H1 (cell line): ENCODE measurements at regions not wholly inside any gene's neighbourhood (a gene's known extent, or its start where the extent isn't known, plus 50 kb on each side); places are given as distances from the start of the nearest gene placed in this dataset.

Source experiments
- CTCF ChIA-PET: fragments of 300-600 bp; sonication (Branson Sonifier 250); formaldehyde crosslinking; loops from one replicate; lab custom pipeline; 2021; ENCODE audit not compliant: partially characterized antibody; lab: Charles Lee
- POLR2A ChIA-PET: fragments of 300-600 bp; sonication (Branson Sonifier 250); formaldehyde crosslinking; loops from one replicate; lab custom pipeline; 2021; ENCODE audit warnings: inconsistent platforms; ENCODE audit not compliant: partially characterized antibody; lab: Charles Lee
- DNase-seq, 2 experiments: peaks; one replicate each; pipeline versions ENCODE4 v3.0.0 to v3.0.0-alpha.2; 2010 to 2022; ENCODE audit warnings: low spot score in 2 of 2, low read depth in 1 of 2, mixed read lengths in 1 of 2
- FAIRE-seq: peaks from 2 replicates; lab custom pipeline; 2011; peaks lifted over from hg19 to GRCh38; lab: Jason Lieb, UNC
- H2AFZ ChIP-seq: 2 replicates; pipeline ENCODE4 v1.8.1; 2012; ENCODE audit warnings: low read length, inconsistent platforms
- H2AK5ac ChIP-seq: 2 replicates; pipeline ENCODE4 v1.6.1; 2013; ENCODE audit warnings: low read depth, low read length
- H2BK120ac ChIP-seq: replicated peaks from 2 replicates; pipeline ENCODE3; 2013; ENCODE audit warnings: low read depth, low read length, inconsistent platforms
- H2BK12ac ChIP-seq: 2 replicates; pipeline ENCODE4 v1.6.1; 2013; ENCODE audit warnings: low read depth, low read length
- H2BK15ac ChIP-seq: 2 replicates; pipeline ENCODE4 v1.6.1; 2013; ENCODE audit warnings: low read length
- H2BK20ac ChIP-seq: 2 replicates; pipeline ENCODE4 v1.6.1; 2013; ENCODE audit warnings: low read length
- H2BK5ac ChIP-seq: 2 replicates; pipeline ENCODE4 v1.6.1; 2013; ENCODE audit warnings: low read depth, low read length
- H3K14ac ChIP-seq: 2 replicates; pipeline ENCODE4 v1.6.1; 2013; ENCODE audit warnings: inconsistent platforms; ENCODE audit not compliant: insufficient read length
- H3K18ac ChIP-seq: 2 replicates; pipeline ENCODE4 v1.6.1; 2013; ENCODE audit warnings: low read length; ENCODE audit errors: extremely low read depth
- H3K23ac ChIP-seq: 2 replicates; pipeline ENCODE4 v1.6.1; 2013; ENCODE audit warnings: inconsistent platforms; ENCODE audit not compliant: insufficient read length
- H3K23me2 ChIP-seq: 2 replicates; pipeline ENCODE4 v1.6.1; 2013; ENCODE audit warnings: low read depth, low read length
- H3K27ac ChIP-seq: 2 replicates; pipeline ENCODE4 v1.6.1; 2011; ENCODE audit warnings: low read depth, low read length, inconsistent platforms
- H3K27me3 ChIP-seq, 4 experiments: replicated peaks in 1 of 4; 1 replicate in 1 of 4; 2 replicates in 3 of 4; pipeline versions ENCODE4 v1.6.1 to v1.8.1; 2011 to 2013; ENCODE audit warnings: low read length in 3 of 4, mild to moderate bottlenecking in 3 of 4, inconsistent platforms in 2 of 4, mixed read lengths in 2 of 4, moderate library complexity in 1 of 4; ENCODE audit not compliant: control insufficient read depth in 3 of 4, insufficient read depth in 3 of 4; ENCODE audit errors: extremely low read depth in 1 of 4
- H3K36me3 ChIP-seq, 4 experiments: 2 replicates each; pipeline versions ENCODE4 v1.6.1 to v1.8.1; 2011 to 2013; ENCODE audit warnings: mild to moderate bottlenecking in 4 of 4, low read length in 3 of 4, moderate library complexity in 2 of 4, control low read depth in 1 of 4, inconsistent platforms in 1 of 4; ENCODE audit not compliant: insufficient read depth in 4 of 4, control insufficient read depth in 2 of 4
- H3K4ac ChIP-seq: replicated peaks from 2 replicates; pipeline ENCODE3; 2013; ENCODE audit warnings: low read length, low read depth, mixed read lengths, inconsistent platforms; ENCODE audit not compliant: insufficient read length
- H3K4me1 ChIP-seq, 4 experiments: replicated peaks in 1 of 4; 1 replicate in 1 of 4; 2 replicates in 3 of 4; pipeline versions ENCODE4 v1.6.1 to v1.8.1; 2011 to 2013; ENCODE audit warnings: low read length in 3 of 4, inconsistent platforms in 2 of 4, mixed read lengths in 1 of 4; ENCODE audit not compliant: insufficient read depth in 4 of 4, control insufficient read depth in 3 of 4
- H3K4me2 ChIP-seq, 2 experiments: 2 replicates each; pipeline versions ENCODE4 v1.6.1 to v1.8.1; 2011 to 2013; ENCODE audit warnings: low read depth in 2 of 2, low read length in 2 of 2, control low read depth in 1 of 2, inconsistent platforms in 1 of 2, mild to moderate bottlenecking in 1 of 2; ENCODE audit not compliant: insufficient read depth in 1 of 2
- H3K4me3 ChIP-seq, 4 experiments: fragments of 200-600, 300-600 bp in 1 of 4; sonication (generic), shearing (Covaris generic), sonication (Bioruptor Twin) in 1 of 4; 2 replicates each; pipeline versions ENCODE4 v1.5.1 to v1.8.1; 2011 to 2016; ENCODE audit warnings: low read length in 4 of 4, low read depth in 3 of 4, control low read depth in 2 of 4, inconsistent platforms in 2 of 4, mild to moderate bottlenecking in 2 of 4, mixed read lengths in 1 of 4, moderate library complexity in 1 of 4; ENCODE audit not compliant: insufficient read depth in 2 of 4; ENCODE audit errors: extremely low read depth in 1 of 4
- H3K56ac ChIP-seq: replicated peaks from 2 replicates; pipeline ENCODE3; 2013; ENCODE audit warnings: low read depth, mild to moderate bottlenecking, mixed read lengths, low read length, inconsistent platforms; ENCODE audit not compliant: insufficient read length
- H3K79me1 ChIP-seq: 2 replicates; pipeline ENCODE4 v1.6.1; 2013; ENCODE audit warnings: low read depth, low read length, control low read depth
- H3K79me2 ChIP-seq, 2 experiments: 2 replicates each; pipeline versions ENCODE4 v1.6.1 to v1.8.1; 2012 to 2013; ENCODE audit warnings: low read length in 2 of 2, mild to moderate bottlenecking in 2 of 2, inconsistent platforms in 1 of 2; ENCODE audit not compliant: insufficient read depth in 2 of 2, control insufficient read depth in 1 of 2
- H3K9ac ChIP-seq, 4 experiments: replicated peaks in 1 of 4; 1 replicate in 1 of 4; 2 replicates in 3 of 4; pipeline versions ENCODE4 v1.6.1 to v1.8.1; 2011 to 2013; ENCODE audit warnings: low read depth in 3 of 4, low read length in 3 of 4, control low read depth in 2 of 4, mild to moderate bottlenecking in 2 of 4, moderate library complexity in 2 of 4, inconsistent platforms in 1 of 4; ENCODE audit errors: extremely low read depth in 1 of 4
- H3K9me3 ChIP-seq, 2 experiments: 2 replicates each; pipeline versions ENCODE4 v1.6.1 to v1.8.1; 2012 to 2013; ENCODE audit warnings: mild to moderate bottlenecking in 2 of 2, moderate library complexity in 2 of 2, control low read depth in 1 of 2, inconsistent platforms in 1 of 2, low read depth in 1 of 2, low read length in 1 of 2, mixed read lengths in 1 of 2; ENCODE audit not compliant: insufficient read depth in 2 of 2
- H4K20me1 ChIP-seq, 2 experiments: replicated peaks in 1 of 2; 2 replicates each; pipeline versions ENCODE3 to v1.8.1; 2011 to 2013; ENCODE audit warnings: inconsistent platforms in 2 of 2, low read length in 2 of 2, mild to moderate bottlenecking in 1 of 2; ENCODE audit not compliant: insufficient read depth in 2 of 2, control insufficient read depth in 1 of 2
- H4K5ac ChIP-seq: 2 replicates; pipeline ENCODE4 v1.6.1; 2013; ENCODE audit warnings: low read length, low read depth, mixed read lengths, inconsistent platforms; ENCODE audit not compliant: insufficient read length
- H4K8ac ChIP-seq: 2 replicates; pipeline ENCODE4 v1.8.0; 2013; ENCODE audit warnings: mild to moderate bottlenecking, moderate library complexity, low read length, inconsistent platforms; ENCODE audit not compliant: insufficient read depth; ENCODE audit errors: extremely low read depth
- H4K91ac ChIP-seq: replicated peaks from 2 replicates; pipeline ENCODE3; 2013; ENCODE audit warnings: low read length, mixed read lengths, inconsistent platforms; ENCODE audit not compliant: insufficient read length
- BACH1 ChIP-seq: IDR thresholded peaks from 2 replicates; pipeline ENCODE4 v1.6.1; 2012; ENCODE audit warnings: low read length, improper control_type of control experiment
- CREB1 ChIP-seq: IDR thresholded peaks from 2 replicates; pipeline ENCODE4 v1.6.1; 2012; ENCODE audit warnings: inconsistent platforms
- EGR1 ChIP-seq: IDR thresholded peaks from 2 replicates; pipeline ENCODE4 v1.6.1; 2011; ENCODE audit warnings: low read depth, low read length, borderline replicate concordance
- KDM1A ChIP-seq: fragments of 200-600, 300-600 bp; sonication (generic); IDR thresholded peaks from 2 replicates; pipeline ENCODE4 v1.7.1; 2016; ENCODE audit warnings: mild to moderate bottlenecking, low read length, borderline replicate concordance
- POLR2A ChIP-seq, 2 experiments: IDR thresholded peaks; 1 replicate in 1 of 2; 2 replicates in 1 of 2; pipeline ENCODE4 v1.6.1; 2011; ENCODE audit warnings: low read depth in 2 of 2, low read length in 2 of 2, mild to moderate bottlenecking in 2 of 2; ENCODE audit errors: control extremely low read depth in 1 of 2
- WGBS, 2 experiments: shearing (Covaris generic) in 1 of 2; methylation state at CpG; one replicate each; pipeline versions ENCODE4 v1.1.6 to v1.1.7; 2013 to 2015; ENCODE audit warnings: low lambda C conversion rate in 2 of 2, mixed read lengths in 2 of 2, inconsistent platforms in 1 of 2, low coverage in 1 of 2, missing lambda C conversion rate in 1 of 2; ENCODE audit not compliant: insufficient replicate concordance in 2 of 2, insufficient coverage in 1 of 2, insufficient read length in 1 of 2; ENCODE audit errors: extremely low coverage in 1 of 2, missing lambda C conversion rate in 1 of 2; 5-methylcytosine and 5-hydroxymethylcytosine counted together
- TF ChIP-seq, protein P1 (sequence below): IDR thresholded peaks from 2 replicates; pipeline ENCODE4 v1.6.1; 2012; ENCODE audit warnings: inconsistent platforms

- no peaks in the 10 kb centered on the region; a peak in 1 of 8 replicates for H3K36me3 ChIP-seq
- no peaks in the 10 kb centered on the region for H3K9me3 ChIP-seq
- H3K4me1 ChIP-seq = no peaks in the 10 kb centered on the region
- no peak overlapping the region for H3K4me2 ChIP-seq
- H4K20me1 ChIP-seq = no peaks in the 10 kb centered on the region
- no peak overlapping the region for H2AFZ ChIP-seq
- H3K27ac ChIP-seq = no peak overlapping the region
- no peak overlapping the region for H3K4me3 ChIP-seq
- no peak overlapping the region for H4K8ac ChIP-seq
- TF ChIP-seq, protein P1, sequence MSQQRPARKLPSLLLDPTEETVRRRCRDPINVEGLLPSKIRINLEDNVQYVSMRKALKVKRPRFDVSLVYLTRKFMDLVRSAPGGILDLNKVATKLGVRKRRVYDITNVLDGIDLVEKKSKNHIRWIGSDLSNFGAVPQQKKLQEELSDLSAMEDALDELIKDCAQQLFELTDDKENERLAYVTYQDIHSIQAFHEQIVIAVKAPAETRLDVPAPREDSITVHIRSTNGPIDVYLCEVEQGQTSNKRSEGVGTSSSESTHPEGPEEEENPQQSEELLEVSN = no peak
- TF ChIP-seq POLR2A (IDR thresholded peaks at IDR 0.05; ENCODE audit: control extremely low read depth in 1 of 2, low read depth in 2 of 2, low read length in 2 of 2) (no peak), KDM1A (no peak), BACH1 (no peak), CREB1 (no peak), EGR1 (no peak)
- TF ChIP-seq, all 59 proteins: peak for 0
- no peaks in the 10 kb centered on the region for H3K79me1 ChIP-seq
- no peak overlapping the region for H3K23ac ChIP-seq
- no peaks in the 10 kb centered on the region for H3K23me2 ChIP-seq
- ChIA-PET CTCF (no interaction called here), POLR2A (no interaction called here)
- H2BK120ac ChIP-seq = no peak overlapping the region
- H3K4ac ChIP-seq = no peak overlapping the region
- no peak overlapping the region for H2BK20ac ChIP-seq
- H3K56ac ChIP-seq = no peak overlapping the region
- H4K91ac ChIP-seq = no peak overlapping the region
- H2AK5ac ChIP-seq = no peak overlapping the region
- 85% methylated on average over 1 of the region's 1 CpG; no CpG with 5 or more reads in 1 of the 2 experiments for WGBS, 2 experiments
- no peak overlapping the region for H2BK5ac ChIP-seq
- H2BK12ac ChIP-seq = no peak overlapping the region
- H4K5ac ChIP-seq = no peak overlapping the region
- H3K79me2 ChIP-seq = no peaks in the 10 kb centered on the region
- no peak for FAIRE-seq
- H3K27me3 ChIP-seq = no peaks in the 10 kb centered on the region
- no peak for DNase-seq
- H3K14ac ChIP-seq = no peak overlapping the region
- H3K9ac ChIP-seq = no peak overlapping the region
- no peak overlapping the region for H3K18ac ChIP-seq
- no peak overlapping the region for H2BK15ac ChIP-seq
Observed at GRCh38 chr12:91880528-91880927, 265.1 kb downstream of the BTG1 start.
